ENCODE measurements at regions not wholly inside any gene's neighbourhood (a gene's known extent, or its start where the extent isn't known, plus 50 kb on each side); places are given as distances from the start of the nearest gene placed in this dataset.

DNA sequence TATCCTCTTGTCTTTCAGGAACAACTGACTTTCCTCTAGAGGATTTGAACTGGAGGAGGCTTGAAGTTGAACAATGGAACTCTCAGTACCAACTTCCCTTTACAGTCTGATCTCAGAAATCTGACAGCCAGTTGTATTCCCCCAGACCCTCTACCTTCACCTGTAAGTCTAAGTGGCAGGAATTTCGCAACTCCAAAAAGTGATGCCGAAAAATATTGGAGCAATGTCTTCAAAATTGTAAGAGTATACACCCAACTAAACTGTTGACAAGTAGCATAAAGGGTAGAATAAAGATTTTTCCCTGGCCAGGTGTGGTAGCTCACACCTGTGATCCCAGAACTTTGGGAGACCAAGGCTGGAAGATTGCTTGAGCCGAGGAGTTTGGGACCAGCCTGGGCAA lies 69.1 kb upstream of the CFAP20DC start:
- DNase-seq (ENCODE audit: low spot score in 2 of 2) = no peak
- H3K27ac Mint-ChIP-seq = no peak overlapping the region
- H3K36me3 Mint-ChIP-seq = no peaks in the 10 kb centered on the region
- ATAC-seq = no peak
- H3K9me3 Mint-ChIP-seq = no peaks in the 10 kb centered on the region

DNA sequence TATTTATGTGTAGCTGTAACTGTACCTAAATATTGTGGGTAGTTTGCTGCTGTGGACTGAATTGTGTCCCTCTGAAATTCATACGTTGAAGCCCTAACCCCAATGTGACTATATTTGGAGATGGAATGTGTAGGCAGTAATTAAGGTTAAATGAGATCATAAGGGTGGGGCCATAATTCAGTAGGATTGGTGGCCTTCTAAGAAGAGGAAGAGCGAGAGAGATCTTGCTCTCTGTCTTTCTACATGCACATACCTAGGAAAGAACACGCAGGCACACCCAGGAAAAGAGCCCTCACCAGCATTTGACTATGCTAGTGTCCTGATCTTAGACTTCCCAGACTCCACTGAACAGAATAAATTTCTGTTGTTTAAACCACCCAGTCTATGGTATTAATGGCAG lies 67.6 kb upstream of the CFAP20DC start:
- Mint-ChIP-seq H3K9me3 (no peaks in the 10 kb centered on the region), H3K36me3 (no peaks in the 10 kb centered on the region), H3K27ac (no peak overlapping the region)
- ATAC-seq = no peak
- DNase-seq (ENCODE audit: low spot score in 2 of 2) = no peak

DNA sequence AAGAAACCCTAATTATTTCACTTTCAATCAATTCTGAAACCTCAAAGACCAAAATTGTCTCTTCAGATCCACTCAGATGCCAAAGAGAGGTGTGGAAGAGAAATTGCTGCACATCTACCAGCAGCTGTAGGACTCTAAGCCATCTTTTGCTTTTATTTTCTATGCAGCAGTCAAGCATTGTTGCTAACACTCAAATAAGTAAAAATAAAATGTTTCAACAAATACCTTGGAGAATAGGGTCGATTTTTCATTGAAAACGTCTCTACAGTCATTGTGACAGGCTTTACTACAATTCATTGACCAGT lies 66.4 kb upstream of the CFAP20DC start:
- no peak overlapping the region for H3K27ac Mint-ChIP-seq
- DNase-seq (ENCODE audit: low spot score in 2 of 2) (no peak), ATAC-seq (no peak)
- H3K9me3 Mint-ChIP-seq = no peaks in the 10 kb centered on the region
- no peaks in the 10 kb centered on the region for H3K36me3 Mint-ChIP-seq

DNA sequence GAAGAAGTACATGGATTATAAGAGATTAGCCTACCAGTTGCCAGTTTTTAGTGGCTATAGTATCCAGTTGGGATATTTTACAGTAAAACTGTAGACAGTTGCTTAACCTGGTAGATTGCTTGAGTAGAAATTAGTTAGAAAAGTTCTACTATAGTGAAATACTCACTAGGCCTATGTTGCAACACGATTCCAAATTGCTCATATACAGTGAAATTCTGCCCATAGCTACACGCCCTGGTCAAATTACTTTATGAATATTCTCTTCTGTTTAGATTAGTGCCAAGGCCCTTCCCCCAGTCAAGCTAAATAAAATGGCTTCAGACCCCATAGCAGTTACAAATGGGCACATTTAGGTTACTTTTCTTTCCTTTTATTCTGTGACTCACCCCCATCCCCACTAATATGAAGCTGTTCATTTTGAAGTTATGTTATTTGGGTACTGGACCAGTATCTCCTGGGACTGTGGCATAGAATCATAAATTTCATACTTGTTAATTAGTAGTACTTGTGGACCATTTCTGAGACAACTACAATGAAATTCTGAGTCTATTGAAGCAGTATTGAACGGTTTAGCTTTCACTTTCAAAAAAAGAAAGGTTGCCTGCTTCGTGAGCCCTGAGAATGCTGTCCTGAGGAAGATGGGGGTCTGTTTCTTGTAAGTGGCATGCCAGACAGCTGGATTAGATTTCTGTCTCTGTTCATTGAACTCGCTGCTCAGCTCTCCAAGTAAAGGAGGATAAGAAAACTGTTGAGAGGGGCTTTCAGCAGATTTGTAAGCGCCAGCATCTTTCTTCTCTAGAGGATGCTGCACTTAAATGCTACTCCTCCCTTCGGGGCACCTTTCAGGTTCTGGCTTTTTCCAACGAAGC lies 65.8 kb upstream of the CFAP20DC start:
- Mint-ChIP-seq H3K27ac (no peak overlapping the region), H3K36me3 (no peaks in the 10 kb centered on the region), H3K9me3 (no peaks in the 10 kb centered on the region)
- ATAC-seq (no peak), DNase-seq (ENCODE audit: low spot score in 2 of 2) (no peak)

DNA sequence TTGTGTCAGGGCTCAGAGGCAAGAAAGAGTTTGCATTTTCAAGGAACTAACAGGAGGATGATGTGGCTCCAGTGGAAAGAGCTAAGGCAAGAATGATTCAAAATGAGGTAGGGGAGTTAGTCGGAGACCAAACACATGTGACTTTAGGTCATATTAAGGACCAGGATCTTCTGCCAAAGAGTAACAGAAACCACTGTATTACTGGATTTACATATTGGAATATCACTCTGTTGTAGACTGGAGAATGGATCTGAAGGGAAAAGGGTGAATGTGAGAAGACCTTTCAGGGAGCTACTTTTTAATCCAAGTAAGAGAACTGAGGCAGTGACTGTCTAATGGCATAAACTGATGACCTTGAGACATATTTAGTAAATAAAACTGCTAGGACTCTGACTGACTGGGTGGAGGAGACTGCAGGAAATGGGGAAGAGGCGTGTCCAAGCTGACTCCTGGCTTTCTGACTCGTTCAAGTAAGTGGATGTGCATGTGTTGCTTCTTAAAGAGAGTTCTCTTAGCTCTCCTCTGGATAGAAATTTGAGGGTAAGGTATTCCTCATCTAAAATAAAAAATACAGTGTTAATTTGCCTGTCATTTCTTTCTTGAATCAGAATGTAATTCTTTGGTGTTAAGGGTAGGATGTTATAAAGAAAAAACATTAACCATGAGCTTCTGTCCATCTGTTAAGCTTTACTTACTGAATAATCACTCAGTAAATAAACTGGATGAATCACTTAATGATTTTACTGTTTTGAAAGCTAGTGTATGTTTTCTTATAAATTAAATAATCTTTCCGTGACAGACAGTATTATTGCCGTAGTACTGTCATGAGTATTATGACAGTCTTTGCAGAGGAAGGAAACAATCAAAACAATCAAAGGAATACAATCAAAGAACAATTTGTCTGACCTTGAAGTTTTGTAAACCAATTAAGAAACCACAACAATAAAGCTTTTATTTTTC lies 58.3 kb upstream of the CFAP20DC start:
- Mint-ChIP-seq H3K36me3 (no peaks in the 10 kb centered on the region), H3K9me3 (no peaks in the 10 kb centered on the region), H3K27ac (peak overlapping the region in 1 of 2 donors; percentile 76)
- DNase-seq (ENCODE audit: low spot score in 2 of 2) = no peak
- no peak for ATAC-seq

DNA sequence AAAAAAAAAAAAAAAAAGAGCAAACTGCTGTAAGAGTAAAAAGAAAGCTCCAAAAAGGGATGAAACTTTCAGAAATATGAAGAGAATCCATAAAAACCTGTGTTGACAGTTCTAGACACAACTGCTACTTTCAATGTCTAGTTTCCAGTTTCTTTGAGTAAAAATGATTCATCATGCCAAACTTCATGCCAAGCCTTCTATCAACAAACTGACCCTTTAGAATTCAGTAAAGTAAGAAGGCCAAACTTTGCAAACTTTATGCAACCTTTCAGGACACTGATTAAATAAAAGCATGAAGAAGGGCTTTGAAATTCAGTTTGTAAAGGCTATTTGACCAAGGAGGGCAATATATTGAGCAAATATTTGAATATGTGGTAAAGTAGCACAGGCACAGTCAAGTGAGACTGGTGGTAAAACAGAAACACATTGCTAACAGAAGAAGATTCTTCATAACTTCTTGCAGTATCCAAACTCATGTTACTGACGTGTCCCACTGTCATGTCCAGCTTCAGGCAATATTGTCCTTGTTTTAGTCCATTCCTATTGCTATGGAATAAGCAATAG lies 56.3 kb upstream of the CFAP20DC start:
- Mint-ChIP-seq H3K36me3 (no peaks in the 10 kb centered on the region), H3K9me3 (no peaks in the 10 kb centered on the region), H3K27ac (no peak overlapping the region)
- DNase-seq (ENCODE audit: low spot score in 2 of 2) = no peak
- ATAC-seq = no peak

DNA sequence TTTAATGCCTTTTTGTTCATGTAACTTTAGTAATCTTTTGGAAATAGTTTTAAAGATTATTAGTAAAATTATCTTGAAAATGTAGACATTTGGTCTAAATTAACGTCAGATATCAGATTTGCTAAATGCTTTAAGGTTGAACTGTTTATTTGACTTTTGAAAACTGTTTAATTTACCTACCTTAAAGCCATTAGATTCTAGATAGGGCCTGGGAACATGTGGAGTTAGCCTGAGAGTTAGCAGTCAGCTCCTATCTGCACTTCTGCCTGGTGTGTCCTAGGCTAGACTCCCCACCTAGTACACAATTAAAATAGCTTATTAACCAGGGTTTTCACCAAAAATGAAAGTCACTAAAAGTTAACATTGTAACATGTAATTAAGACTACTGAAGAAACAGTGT lies 53.7 kb upstream of the CFAP20DC start:
- no peak for ATAC-seq

DNA sequence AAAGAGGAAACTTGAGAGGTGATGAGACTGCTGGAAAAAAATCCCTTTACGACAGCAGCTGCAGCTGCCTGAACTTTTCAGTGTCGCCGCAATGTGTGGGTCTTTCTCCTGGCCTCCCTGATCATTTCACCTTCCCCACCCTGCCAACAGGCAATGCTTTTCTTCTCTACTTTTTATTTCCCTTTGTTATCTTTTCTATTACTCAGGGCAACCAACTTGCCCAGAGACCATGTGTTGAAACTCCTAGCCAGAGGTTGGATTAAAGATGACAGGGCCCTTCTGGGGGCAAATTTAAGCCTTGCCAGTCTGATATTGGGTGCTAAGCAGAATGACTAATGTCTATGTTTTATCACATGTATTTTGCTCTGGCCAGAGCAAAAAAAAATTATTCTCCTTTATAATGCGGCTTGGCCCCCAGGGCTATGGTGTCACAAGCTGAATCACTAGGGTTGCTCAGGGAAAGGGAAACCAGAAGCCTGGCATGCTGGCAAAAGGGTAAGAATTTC lies 51.5 kb upstream of the CFAP20DC start:
- Mint-ChIP-seq H3K27ac (no peak overlapping the region), H3K9me3 (peaks cover 5 to 14% of the 10 kb centered on the region in 2 donors), H3K36me3 (peaks cover 8 to 15% of the 10 kb centered on the region in 2 donors)
- DNase-seq (ENCODE audit: low spot score in 2 of 2) = no peak
- no peak for ATAC-seq

More for the DNA sequence above, 53.7 kb upstream of the CFAP20DC start:
- no peak for DNase-seq (ENCODE audit: low spot score in 2 of 2)
- Mint-ChIP-seq H3K36me3 (peaks cover 0 to 4% of the 10 kb centered on the region in 2 donors), H3K9me3 (peaks cover 0 to 4% of the 10 kb centered on the region in 2 donors), H3K27ac (no peak overlapping the region)
